ENCODE measurements at regions not wholly inside any gene's neighbourhood (a gene's known extent, or its start where the extent isn't known, plus 50 kb on each side); places are given as distances from the start of the nearest gene placed in this dataset.

- TF ChIP-seq HNF4A (conservative IDR thresholded peaks at IDR 0.05) (peak in 1 of 2 donors; percentile 13), CTCF (IDR thresholded peaks at IDR 0.05; ENCODE audit: low read depth, low read length, missing input control) (no peak), YY1 (IDR thresholded peaks at IDR 0.05) (no peak), RAD21 (IDR thresholded peaks at IDR 0.05) (no peak), REST (IDR thresholded peaks at IDR 0.05) (no peak), GABPA (IDR thresholded peaks at IDR 0.05 in 1 of 2, conservative IDR thresholded peaks at IDR 0.05 in 1 of 2) (no peak), SP1 (IDR thresholded peaks at IDR 0.05) (no peak), EGR1 (IDR thresholded peaks at IDR 0.05; ENCODE audit: low read depth in 2 of 2) (no peak), NR2F2 (IDR thresholded peaks at IDR 0.05) (no peak), MAX (IDR thresholded peaks at IDR 0.05) (no peak), TAF1 (conservative IDR thresholded peaks at IDR 0.05) (no peak), ATF3 (IDR thresholded peaks at IDR 0.05) (no peak), JUND (IDR thresholded peaks at IDR 0.05) (no peak)
These were observed 193.9 kb downstream of the BTBD3 start for GRCh38 chr20:12111431-12112088.
